Right lobe of liver (tissue), 6 donors: ENCODE measurements at regions not wholly inside any gene's neighbourhood (a gene's known extent, or its start where the extent isn't known, plus 50 kb on each side); places are given as distances from the start of the nearest gene placed in this dataset.

Experiments
- ATAC-seq, 4 donors: fragments of 200-7000 bp; cut with Tn5 transposase; one replicate each; pipeline ENCODE4 v1.9.1; 2020; ENCODE audit warnings: mild to moderate bottlenecking in 4 of 4, moderate library complexity in 4 of 4
- DNase-seq, 3 donors: peaks; one replicate each; pipeline ENCODE4 v3.0.0-alpha.2; 2020
- H3K27ac ChIP-seq, 3 donors: fragments of 200-600 bp; one replicate each; pipeline ENCODE4 v1.8.0; 2022
- H3K27me3 ChIP-seq, 2 donors: fragments of 200-600 bp; one replicate each; pipeline ENCODE4 v1.8.0; 2022
- H3K36me3 ChIP-seq, 4 donors: fragments of 200-600 bp; sonication (generic) in 1 of 4; one replicate each; pipeline versions ENCODE4 v1.5.1 to v1.8.0; 2017 to 2022; ENCODE audit warnings: control low read depth in 1 of 4
- H3K4me1 ChIP-seq, 4 donors: fragments of 200-600 bp; sonication (generic) in 1 of 4; one replicate each; pipeline versions ENCODE4 v1.5.1 to v1.8.0; 2017 to 2022; ENCODE audit warnings: control low read depth in 1 of 4
- H3K4me3 ChIP-seq, 3 donors: fragments of 200-600 bp; one replicate each; pipeline ENCODE4 v1.8.0; 2022
- H3K9me3 ChIP-seq, 4 donors: fragments of 200-600 bp; sonication (generic) in 1 of 4; one replicate each; pipeline versions ENCODE4 v1.5.1 to v1.8.0; 2017 to 2022; ENCODE audit warnings: control low read depth in 1 of 4
- CTCF ChIP-seq, 4 donors: fragments of 200-600 bp in 3 of 4; fragments of 450-650 bp in 1 of 4; IDR thresholded peaks; one replicate each; pipeline versions ENCODE4 v1.5.1 to v1.8.0; 2016 to 2022; ENCODE audit warnings: antibody characterized with exemption in 4 of 4, mild to moderate bottlenecking in 2 of 4
- POLR2A ChIP-seq: fragments of 450-650 bp; IDR thresholded peaks from one replicate; pipeline ENCODE4 v1.6.1; 2017; ENCODE audit warnings: antibody characterized with exemption, mild to moderate bottlenecking
- WGBS: methylation state at CpG from one replicate; pipeline ENCODE4 v1.1.6; 2018; ENCODE audit warnings: low coverage, low lambda C conversion rate; ENCODE audit not compliant: insufficient coverage; ENCODE audit errors: missing lambda C conversion rate; 5-methylcytosine and 5-hydroxymethylcytosine counted together
- intact Hi-C, 2 donors: fragments of 100-400 bp; cut with DNase I; formaldehyde crosslinking; loops; one replicate each; pipeline versions ENCODE4 v1.11.2 to v1.14.1; 2022
- donor health status: DM: no; HTN: yes; CAD: no.
- donor health status: DM: no; HTN: no; CAD: no.
- donor health status: DM: no; HTN: no; CAD: no.
- donor health status: DM: no; HTN: yes; CAD: no.
- donor health status: DM: no; HTN: yes; CAD: no.

DNA sequence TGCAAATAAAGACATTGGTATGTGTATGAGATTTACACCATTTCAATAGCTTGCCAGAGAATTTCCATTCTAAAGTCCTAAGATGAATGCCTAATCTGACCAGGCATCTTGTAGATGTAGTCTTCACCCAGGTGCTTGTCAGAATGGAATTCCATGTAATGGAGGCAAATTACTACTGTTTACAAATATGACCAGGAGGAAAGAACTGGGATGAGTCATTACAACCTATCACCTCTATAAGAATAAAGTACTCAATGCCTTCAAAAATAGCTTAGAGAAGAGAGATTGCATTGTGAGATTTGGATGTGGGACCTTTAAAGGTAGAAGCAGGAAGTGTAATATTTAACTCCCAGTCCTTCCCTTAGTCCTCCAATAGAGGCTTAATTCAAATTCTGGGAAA is 507.0 kb upstream of the PTGER4 start:
- Histone ChIP-seq H3K27ac (no peak overlapping the region), H3K9me3 (no peaks in the 10 kb centered on the region), H3K27me3 (no peaks in the 10 kb centered on the region), H3K4me1 (no peaks in the 10 kb centered on the region), H3K4me3 (no peak overlapping the region), H3K36me3 (no peaks in the 10 kb centered on the region)
- ATAC-seq = no peak
- intact Hi-C loops = no loop called here
- TF ChIP-seq POLR2A = no peak
- TF ChIP-seq CTCF (IDR thresholded peaks at IDR 0.05) = no peak
- no peak for DNase-seq

DNA sequence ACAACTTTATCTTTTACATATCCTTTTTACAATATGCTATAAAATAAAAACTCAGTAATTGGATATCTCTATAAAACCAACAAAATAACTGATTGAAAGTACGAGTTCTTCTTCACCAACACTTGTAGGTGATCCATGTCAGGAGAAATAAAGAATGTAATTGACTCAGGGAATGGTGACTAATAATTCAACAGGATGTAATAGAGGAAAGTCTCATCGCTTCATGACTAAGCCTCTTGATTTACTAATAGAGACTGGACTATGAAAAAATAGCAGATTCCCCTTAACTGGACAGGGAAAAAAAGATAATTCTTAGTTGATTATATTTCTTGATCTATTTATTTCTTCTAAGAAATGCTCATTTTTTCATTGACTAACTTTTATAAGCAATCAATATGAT is 507.7 kb upstream of the PTGER4 start:
- no peaks in the 10 kb centered on the region for H3K4me1 ChIP-seq
- intact Hi-C loops = no loop called here
- no peaks in the 10 kb centered on the region for H3K36me3 ChIP-seq
- no peaks in the 10 kb centered on the region for H3K27me3 ChIP-seq
- TF ChIP-seq POLR2A (no peak), CTCF (IDR thresholded peaks at IDR 0.05) (no peak)
- no peak overlapping the region for H3K27ac ChIP-seq
- DNase-seq = no peak
- H3K4me3 ChIP-seq = no peak overlapping the region
- no peak for ATAC-seq
- H3K9me3 ChIP-seq = no peaks in the 10 kb centered on the region
- 20% methylated on average over 2 of the region's 2 CpGs for WGBS

DNA sequence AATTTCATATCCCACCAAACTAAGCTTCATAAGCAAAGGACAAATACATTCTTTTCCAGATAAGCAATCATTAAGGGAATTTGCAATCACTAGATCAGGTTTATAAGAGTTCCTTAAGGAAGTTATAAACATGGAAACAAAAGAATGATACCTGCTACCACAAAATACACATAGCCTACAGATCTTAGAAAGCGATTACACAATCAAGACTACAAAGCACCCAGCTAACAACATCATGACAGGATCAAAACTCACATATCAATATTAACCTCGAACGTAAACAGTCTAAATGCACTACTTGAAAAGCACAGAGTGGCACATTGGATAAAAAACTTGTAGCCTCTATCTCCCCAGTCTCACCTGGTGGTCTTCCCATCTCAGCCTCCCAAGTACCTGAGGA is 512.4 kb upstream of the PTGER4 start:
- H3K36me3 ChIP-seq = no peaks in the 10 kb centered on the region
- intact Hi-C loops = no loop called here
- WGBS = 57% methylated on average over 3 of the region's 3 CpGs
- H3K4me3 ChIP-seq = no peak overlapping the region
- no peaks in the 10 kb centered on the region for H3K27me3 ChIP-seq
- H3K9me3 ChIP-seq = no peaks in the 10 kb centered on the region
- H3K27ac ChIP-seq = no peak overlapping the region
- TF ChIP-seq POLR2A (no peak), CTCF (IDR thresholded peaks at IDR 0.05) (no peak)
- ATAC-seq = no peak
- H3K4me1 ChIP-seq = no peaks in the 10 kb centered on the region
- DNase-seq = no peak

DNA sequence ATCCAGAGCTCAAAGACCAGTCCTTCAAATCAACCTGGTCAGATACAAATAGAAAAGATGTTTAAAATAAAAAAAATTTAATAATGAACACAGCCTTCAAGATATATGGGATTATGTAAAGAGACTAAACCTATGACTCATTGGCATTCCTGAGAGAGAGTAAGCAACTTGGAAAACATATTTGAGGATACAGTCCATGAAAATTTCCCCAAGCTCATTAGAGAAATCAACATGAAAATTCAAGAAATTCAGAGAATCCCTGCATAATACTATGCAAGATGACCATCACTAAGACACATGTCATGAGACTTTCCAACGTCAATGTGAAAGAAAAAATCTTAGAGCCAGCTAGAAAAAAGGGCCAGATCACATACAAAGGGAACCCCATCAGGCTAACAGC is 512.9 kb upstream of the PTGER4 start:
- ATAC-seq (no peak), DNase-seq (no peak)
- TF ChIP-seq CTCF (IDR thresholded peaks at IDR 0.05) (no peak), POLR2A (no peak)
- intact Hi-C loops = no loop called here
- Histone ChIP-seq H3K4me1 (no peaks in the 10 kb centered on the region), H3K27me3 (no peaks in the 10 kb centered on the region), H3K36me3 (no peaks in the 10 kb centered on the region), H3K4me3 (no peak overlapping the region), H3K9me3 (no peaks in the 10 kb centered on the region), H3K27ac (no peak overlapping the region)
- 50% methylated on average over 1 of the region's 1 CpG for WGBS
